ENCODE measurements at regions not wholly inside any gene's neighbourhood (a gene's known extent, or its start where the extent isn't known, plus 50 kb on each side); places are given as distances from the start of the nearest gene placed in this dataset.

GRCh38 chr11:81032906-81033305 lies 1592.1 kb upstream of the TENM4 start:
- Mint-ChIP-seq H3K36me3 (ENCODE audit: low read depth) (no peaks in the 10 kb centered on the region), H3K4me1 (ENCODE audit: low read depth) (no peaks in the 10 kb centered on the region), H3K4me3 (no peak overlapping the region), H3K27ac (no peak overlapping the region), H3K27me3 (ENCODE audit: low read depth) (no peaks in the 10 kb centered on the region), H3K9me3 (peaks cover 32% of the 10 kb centered on the region)

- H3K4me1 Mint-ChIP-seq (ENCODE audit: low read depth) = no peaks in the 10 kb centered on the region
- H3K4me3 Mint-ChIP-seq = no peak overlapping the region
- no peaks in the 10 kb centered on the region for H3K36me3 Mint-ChIP-seq (ENCODE audit: low read depth)
- no peak overlapping the region for H3K27ac Mint-ChIP-seq
- no peaks in the 10 kb centered on the region for H3K27me3 Mint-ChIP-seq (ENCODE audit: low read depth)
- peaks cover 12% of the 10 kb centered on the region for H3K9me3 Mint-ChIP-seq
Observed at GRCh38 chr11:81030186-81030585, 1589.4 kb upstream of the TENM4 start.

- H3K4me3 Mint-ChIP-seq = no peak overlapping the region
- H3K27ac Mint-ChIP-seq = no peak overlapping the region
- no peaks in the 10 kb centered on the region for H3K4me1 Mint-ChIP-seq (ENCODE audit: low read depth)
- no peaks in the 10 kb centered on the region for H3K27me3 Mint-ChIP-seq (ENCODE audit: low read depth)
- no peaks in the 10 kb centered on the region for H3K36me3 Mint-ChIP-seq (ENCODE audit: low read depth)
- H3K9me3 Mint-ChIP-seq = no peaks in the 10 kb centered on the region
Observed at GRCh38 chr11:81026032-81026431, 1585.2 kb upstream of the TENM4 start.

- H3K27me3 Mint-ChIP-seq (ENCODE audit: low read depth) = no peaks in the 10 kb centered on the region
- H3K27ac Mint-ChIP-seq = no peak overlapping the region
- no peaks in the 10 kb centered on the region for H3K36me3 Mint-ChIP-seq (ENCODE audit: low read depth)
- H3K4me3 Mint-ChIP-seq = no peak overlapping the region
- H3K4me1 Mint-ChIP-seq (ENCODE audit: low read depth) = no peaks in the 10 kb centered on the region
- no peaks in the 10 kb centered on the region for H3K9me3 Mint-ChIP-seq
Observed at GRCh38 chr11:81022057-81022456, 1581.2 kb upstream of the TENM4 start.

- Mint-ChIP-seq H3K4me1 (ENCODE audit: low read depth) (no peaks in the 10 kb centered on the region), H3K9me3 (no peaks in the 10 kb centered on the region), H3K36me3 (ENCODE audit: low read depth) (no peaks in the 10 kb centered on the region), H3K4me3 (no peak overlapping the region), H3K27me3 (ENCODE audit: low read depth) (no peaks in the 10 kb centered on the region), H3K27ac (no peak overlapping the region)
Observed at GRCh38 chr11:81010631-81011030, 1569.8 kb upstream of the TENM4 start.

GRCh38 chr11:81007046-81007445 lies 1566.2 kb upstream of the TENM4 start:
- Mint-ChIP-seq H3K4me1 (ENCODE audit: low read depth) (no peaks in the 10 kb centered on the region), H3K9me3 (no peaks in the 10 kb centered on the region), H3K36me3 (ENCODE audit: low read depth) (no peaks in the 10 kb centered on the region), H3K27ac (no peak overlapping the region), H3K27me3 (ENCODE audit: low read depth) (no peaks in the 10 kb centered on the region), H3K4me3 (no peak overlapping the region)

- H3K4me3 Mint-ChIP-seq = no peak overlapping the region
- H3K36me3 Mint-ChIP-seq (ENCODE audit: low read depth) = no peaks in the 10 kb centered on the region
- H3K4me1 Mint-ChIP-seq (ENCODE audit: low read depth) = no peaks in the 10 kb centered on the region
- no peaks in the 10 kb centered on the region for H3K9me3 Mint-ChIP-seq
- no peak overlapping the region for H3K27ac Mint-ChIP-seq
- H3K27me3 Mint-ChIP-seq (ENCODE audit: low read depth) = no peaks in the 10 kb centered on the region
Observed at GRCh38 chr11:81005595-81005994, 1564.8 kb upstream of the TENM4 start.

GRCh38 chr11:81004576-81004975 lies 1563.7 kb upstream of the TENM4 start:
- H3K27ac Mint-ChIP-seq = no peak overlapping the region
- no peaks in the 10 kb centered on the region for H3K9me3 Mint-ChIP-seq
- H3K36me3 Mint-ChIP-seq (ENCODE audit: low read depth) = no peaks in the 10 kb centered on the region
- no peaks in the 10 kb centered on the region for H3K4me1 Mint-ChIP-seq (ENCODE audit: low read depth)
- no peaks in the 10 kb centered on the region for H3K27me3 Mint-ChIP-seq (ENCODE audit: low read depth)
- no peak overlapping the region for H3K4me3 Mint-ChIP-seq

GRCh38 chr11:81002374-81002773 lies 1561.5 kb upstream of the TENM4 start:
- Mint-ChIP-seq H3K4me3 (no peak overlapping the region), H3K4me1 (ENCODE audit: low read depth) (no peaks in the 10 kb centered on the region), H3K27ac (no peak overlapping the region), H3K9me3 (no peaks in the 10 kb centered on the region), H3K36me3 (ENCODE audit: low read depth) (no peaks in the 10 kb centered on the region), H3K27me3 (ENCODE audit: low read depth) (no peaks in the 10 kb centered on the region)

GRCh38 chr11:81000735-81001134 lies 1559.9 kb upstream of the TENM4 start:
- no peak overlapping the region for H3K4me3 Mint-ChIP-seq

GRCh38 chr11:81000334-81000733 lies 1559.5 kb upstream of the TENM4 start:
- Mint-ChIP-seq H3K36me3 (ENCODE audit: low read depth) (no peaks in the 10 kb centered on the region), H3K27me3 (ENCODE audit: low read depth) (no peaks in the 10 kb centered on the region), H3K9me3 (no peaks in the 10 kb centered on the region), H3K4me1 (ENCODE audit: low read depth) (no peaks in the 10 kb centered on the region), H3K4me3 (no peak overlapping the region), H3K27ac (no peak overlapping the region)

More at GRCh38 chr11:81000735-81001134, 1559.9 kb upstream of the TENM4 start:
- Mint-ChIP-seq H3K27me3 (ENCODE audit: low read depth) (no peaks in the 10 kb centered on the region), H3K9me3 (no peaks in the 10 kb centered on the region), H3K4me1 (ENCODE audit: low read depth) (no peaks in the 10 kb centered on the region), H3K36me3 (ENCODE audit: low read depth) (no peaks in the 10 kb centered on the region), H3K27ac (no peak overlapping the region)

GRCh38 chr11:80995523-80995922 lies 1554.7 kb upstream of the TENM4 start:
- peaks cover 6% of the 10 kb centered on the region for H3K9me3 Mint-ChIP-seq
- no peak overlapping the region for H3K27ac Mint-ChIP-seq
- no peaks in the 10 kb centered on the region for H3K36me3 Mint-ChIP-seq (ENCODE audit: low read depth)
- no peaks in the 10 kb centered on the region for H3K4me1 Mint-ChIP-seq (ENCODE audit: low read depth)
- H3K27me3 Mint-ChIP-seq (ENCODE audit: low read depth) = no peaks in the 10 kb centered on the region
- no peak overlapping the region for H3K4me3 Mint-ChIP-seq

- Mint-ChIP-seq H3K27ac (no peak overlapping the region), H3K9me3 (peaks cover 16% of the 10 kb centered on the region)
Observed at GRCh38 chr11:80993536-80993935, 1552.7 kb upstream of the TENM4 start.

GRCh38 chr11:80990885-80991284 lies 1550.1 kb upstream of the TENM4 start:
- H3K27ac Mint-ChIP-seq = no peak overlapping the region
- H3K4me3 Mint-ChIP-seq = no peak overlapping the region
- no peaks in the 10 kb centered on the region for H3K36me3 Mint-ChIP-seq (ENCODE audit: low read depth)
- peaks cover 16% of the 10 kb centered on the region for H3K9me3 Mint-ChIP-seq
- no peaks in the 10 kb centered on the region for H3K4me1 Mint-ChIP-seq (ENCODE audit: low read depth)
- H3K27me3 Mint-ChIP-seq (ENCODE audit: low read depth) = no peaks in the 10 kb centered on the region

More at GRCh38 chr11:80993536-80993935, 1552.7 kb upstream of the TENM4 start:
- H3K27me3 Mint-ChIP-seq (ENCODE audit: low read depth) = no peaks in the 10 kb centered on the region
- no peaks in the 10 kb centered on the region for H3K36me3 Mint-ChIP-seq (ENCODE audit: low read depth)
- no peaks in the 10 kb centered on the region for H3K4me1 Mint-ChIP-seq (ENCODE audit: low read depth)
- H3K4me3 Mint-ChIP-seq = no peak overlapping the region

- peaks cover 16% of the 10 kb centered on the region for H3K9me3 Mint-ChIP-seq
- no peaks in the 10 kb centered on the region for H3K36me3 Mint-ChIP-seq (ENCODE audit: low read depth)
- H3K4me1 Mint-ChIP-seq (ENCODE audit: low read depth) = no peaks in the 10 kb centered on the region
- H3K27me3 Mint-ChIP-seq (ENCODE audit: low read depth) = no peaks in the 10 kb centered on the region
- H3K27ac Mint-ChIP-seq = no peak overlapping the region
- H3K4me3 Mint-ChIP-seq = no peak overlapping the region
Observed at GRCh38 chr11:80987171-80987570, 1546.3 kb upstream of the TENM4 start.

- H3K27me3 Mint-ChIP-seq (ENCODE audit: low read depth) = no peaks in the 10 kb centered on the region
- no peaks in the 10 kb centered on the region for H3K4me1 Mint-ChIP-seq (ENCODE audit: low read depth)
- no peak overlapping the region for H3K4me3 Mint-ChIP-seq
- H3K36me3 Mint-ChIP-seq (ENCODE audit: low read depth) = no peaks in the 10 kb centered on the region
- H3K27ac Mint-ChIP-seq = no peak overlapping the region
- H3K9me3 Mint-ChIP-seq = peaks cover 15% of the 10 kb centered on the region
Observed at GRCh38 chr11:80986421-80987074, 1545.7 kb upstream of the TENM4 start.
